AG04450 (cell line): ENCODE measurements at regions not wholly inside any gene's neighbourhood (a gene's known extent, or its start where the extent isn't known, plus 50 kb on each side); places are given as distances from the start of the nearest gene placed in this dataset.

Experiments used
- CTCF ChIA-PET: fragments of 300-600, 350-600 bp; formaldehyde crosslinking; extraction: SDS; loops from one replicate; lab custom pipeline; 2022; ENCODE audit warnings: antibody characterized with exemption, inconsistent platforms; lab: Charles Lee
- POLR2A ChIA-PET: fragments of 350-600 bp; formaldehyde crosslinking; extraction: SDS; loops from one replicate; lab custom pipeline; 2021; ENCODE audit warnings: antibody characterized with exemption, inconsistent platforms; lab: Yijun Ruan, JAX
- DNase-seq: peaks from one replicate; pipeline ENCODE4 v3.0.0-alpha.2; 2011; ENCODE audit warnings: low read depth, low spot score
- H3K27ac ChIP-seq: one replicate; pipeline ENCODE4 v1.5.1; 2012; ENCODE audit warnings: low read depth, low read length, control low read depth
- H3K27me3 ChIP-seq: one replicate; pipeline ENCODE4 v1.6.0; 2012; ENCODE audit warnings: low read length; ENCODE audit not compliant: control insufficient read depth, insufficient read depth
- H3K4me3 ChIP-seq: 2 replicates; pipeline ENCODE4 v1.5.1; 2011; ENCODE audit warnings: mild to moderate bottlenecking, low read depth, low read length, control low read depth
- H3K9me3 ChIP-seq: 2 replicates; pipeline ENCODE4 v1.5.1; 2012; ENCODE audit warnings: low read length; ENCODE audit not compliant: control insufficient read depth, insufficient read depth
- CTCF ChIP-seq: IDR thresholded peaks from 2 replicates; pipeline ENCODE4 v1.5.1; 2011; ENCODE audit warnings: low read depth, low read length, control low read depth, inconsistent platforms

- Histone ChIP-seq H3K27ac (no peak overlapping the region), H3K27me3 (no peaks in the 10 kb centered on the region), H3K4me3 (no peak overlapping the region), H3K9me3 (peaks cover 35% of the 10 kb centered on the region)
- ChIA-PET CTCF (no interaction called here), POLR2A (no interaction called here)
- no peak for TF ChIP-seq CTCF
- no peak for DNase-seq
These were observed 240.0 kb upstream of the LARGE1 start for GRCh38 chr22:34160141-34160783.

DNA sequence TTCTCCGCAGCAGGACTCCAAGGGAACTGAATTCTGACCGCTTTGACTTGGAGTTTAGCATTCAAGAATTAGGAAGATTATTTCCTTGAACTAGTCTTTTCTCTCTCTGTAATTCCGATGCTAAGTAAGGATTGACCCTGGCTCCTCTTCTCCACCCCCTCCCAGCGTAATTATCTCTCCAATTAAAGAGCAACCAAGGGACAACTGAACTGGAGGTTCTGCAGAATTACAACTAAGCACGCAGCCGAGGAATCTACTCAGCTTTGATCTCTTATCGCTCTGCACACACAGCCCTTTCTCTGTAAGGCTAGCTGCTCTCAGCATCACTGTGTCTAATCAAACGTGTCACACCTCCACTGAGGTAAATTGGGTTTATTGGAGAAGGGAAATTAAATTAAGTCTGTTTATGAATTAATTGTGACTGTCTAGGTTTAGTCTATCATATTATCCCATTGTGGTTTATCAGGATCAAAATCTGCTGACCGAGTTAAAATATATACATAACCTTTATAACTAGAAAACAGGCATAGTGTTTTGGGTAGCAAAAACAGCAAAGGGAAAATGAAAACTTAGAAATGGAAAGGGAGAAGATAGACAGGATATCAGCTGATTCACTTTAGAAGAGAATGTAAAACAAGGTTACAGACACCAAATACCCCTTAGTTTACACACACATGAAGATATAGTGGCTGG, 241.3 kb upstream of the LARGE1 start:
- DNase-seq: no peak
- Histone ChIP-seq H3K27me3 (no peaks in the 10 kb centered on the region), H3K27ac (no peak overlapping the region), H3K4me3 (no peak overlapping the region), H3K9me3 (peaks cover 34% of the 10 kb centered on the region)
- no peak for TF ChIP-seq CTCF
- ChIA-PET CTCF (no interaction called here), POLR2A (no interaction called here)

DNA sequence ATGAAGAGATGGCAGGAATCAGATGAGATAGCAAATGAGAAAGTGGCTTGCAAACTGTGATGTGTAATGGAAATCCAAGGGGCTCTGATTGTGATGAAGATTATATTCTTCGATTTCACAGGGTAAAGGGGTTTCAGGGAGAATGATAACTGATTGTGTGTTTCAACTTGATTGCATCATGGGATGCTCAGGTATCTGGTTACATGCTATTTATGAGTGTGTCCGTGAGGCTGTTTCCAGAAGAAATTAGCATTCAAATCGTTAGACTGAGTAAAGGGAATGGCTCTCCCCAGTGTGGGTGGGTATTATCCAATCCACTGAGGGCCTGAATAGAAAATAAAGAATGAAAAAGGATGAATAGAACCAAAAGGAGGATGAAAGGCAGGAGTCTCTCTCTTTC, 278.7 kb upstream of the LARGE1 start:
- Histone ChIP-seq H3K27me3 (no peaks in the 10 kb centered on the region), H3K27ac (no peak overlapping the region), H3K9me3 (peaks cover 19% of the 10 kb centered on the region; the same call in 1 of the 2 replicates), H3K4me3 (no peak overlapping the region)
- TF ChIP-seq CTCF: no peak
- CTCF ChIA-PET: no interaction called here
- POLR2A ChIA-PET: no interaction called here
- DNase-seq: no peak

DNA sequence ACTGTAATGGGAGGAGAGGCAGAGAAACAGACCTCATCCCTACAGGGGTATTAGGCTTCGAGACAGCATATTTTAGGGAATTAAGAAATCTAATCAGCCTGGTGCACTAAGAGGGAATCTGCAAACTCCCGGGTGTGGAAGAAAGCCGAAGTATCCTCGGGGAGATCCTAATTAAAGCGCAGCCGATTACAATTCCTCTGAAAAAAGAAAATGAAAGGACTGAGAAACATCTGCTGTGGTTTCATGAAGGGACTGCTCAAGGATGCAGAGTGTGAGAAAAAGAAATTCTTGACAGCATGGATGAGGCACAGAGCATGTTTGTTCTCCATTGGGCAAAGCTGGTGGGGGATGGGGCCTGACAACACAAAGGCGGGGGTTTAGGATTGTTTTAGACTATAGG, 290.0 kb upstream of the LARGE1 start:
- POLR2A ChIA-PET: no interaction called here
- peaks cover 36% of the 10 kb centered on the region for H3K9me3 ChIP-seq
- TF ChIP-seq CTCF: no peak
- CTCF ChIA-PET: no interaction called here
- no peak for DNase-seq
- no peaks in the 10 kb centered on the region for H3K27me3 ChIP-seq
- no peak overlapping the region for H3K27ac ChIP-seq
- H3K4me3 ChIP-seq: no peak overlapping the region

- CTCF ChIA-PET: no interaction called here
- no peak overlapping the region for H3K4me3 ChIP-seq
- no peaks in the 10 kb centered on the region for H3K27me3 ChIP-seq
- no peak for TF ChIP-seq CTCF
- POLR2A ChIA-PET: no interaction called here
- peaks cover 32% of the 10 kb centered on the region for H3K9me3 ChIP-seq
- DNase-seq: no peak
- no peak overlapping the region for H3K27ac ChIP-seq
These were observed 294.1 kb upstream of the LARGE1 start for GRCh38 chr22:34214372-34214771.
